Right lobe of liver (tissue), 6 donors: ENCODE measurements at regions not wholly inside any gene's neighbourhood (a gene's known extent, or its start where the extent isn't known, plus 50 kb on each side); places are given as distances from the start of the nearest gene placed in this dataset.

Experiments
- ATAC-seq, 4 donors: fragments of 200-7000 bp; cut with Tn5 transposase; one replicate each; pipeline ENCODE4 v1.9.1; 2020; ENCODE audit warnings: mild to moderate bottlenecking in 4 of 4, moderate library complexity in 4 of 4
- DNase-seq, 3 donors: peaks; one replicate each; pipeline ENCODE4 v3.0.0-alpha.2; 2020
- H3K27ac ChIP-seq, 3 donors: fragments of 200-600 bp; one replicate each; pipeline ENCODE4 v1.8.0; 2022
- H3K27me3 ChIP-seq, 2 donors: fragments of 200-600 bp; one replicate each; pipeline ENCODE4 v1.8.0; 2022
- H3K36me3 ChIP-seq, 4 donors: fragments of 200-600 bp; sonication (generic) in 1 of 4; one replicate each; pipeline versions ENCODE4 v1.5.1 to v1.8.0; 2017 to 2022; ENCODE audit warnings: control low read depth in 1 of 4
- H3K4me1 ChIP-seq, 4 donors: fragments of 200-600 bp; sonication (generic) in 1 of 4; one replicate each; pipeline versions ENCODE4 v1.5.1 to v1.8.0; 2017 to 2022; ENCODE audit warnings: control low read depth in 1 of 4
- H3K4me3 ChIP-seq, 3 donors: fragments of 200-600 bp; one replicate each; pipeline ENCODE4 v1.8.0; 2022
- H3K9me3 ChIP-seq, 4 donors: fragments of 200-600 bp; sonication (generic) in 1 of 4; one replicate each; pipeline versions ENCODE4 v1.5.1 to v1.8.0; 2017 to 2022; ENCODE audit warnings: control low read depth in 1 of 4
- CTCF ChIP-seq, 4 donors: fragments of 200-600 bp in 3 of 4; fragments of 450-650 bp in 1 of 4; IDR thresholded peaks; one replicate each; pipeline versions ENCODE4 v1.5.1 to v1.8.0; 2016 to 2022; ENCODE audit warnings: antibody characterized with exemption in 4 of 4, mild to moderate bottlenecking in 2 of 4
- POLR2A ChIP-seq: fragments of 450-650 bp; IDR thresholded peaks from one replicate; pipeline ENCODE4 v1.6.1; 2017; ENCODE audit warnings: antibody characterized with exemption, mild to moderate bottlenecking
- WGBS: methylation state at CpG from one replicate; pipeline ENCODE4 v1.1.6; 2018; ENCODE audit warnings: low coverage, low lambda C conversion rate; ENCODE audit not compliant: insufficient coverage; ENCODE audit errors: missing lambda C conversion rate; 5-methylcytosine and 5-hydroxymethylcytosine counted together
- intact Hi-C, 2 donors: fragments of 100-400 bp; cut with DNase I; formaldehyde crosslinking; loops; one replicate each; pipeline versions ENCODE4 v1.11.2 to v1.14.1; 2022
- donor health status: DM: no; HTN: yes; CAD: no.
- donor health status: DM: no; HTN: no; CAD: no.
- donor health status: DM: no; HTN: no; CAD: no.
- donor health status: DM: no; HTN: yes; CAD: no.
- donor health status: DM: no; HTN: yes; CAD: no.

GRCh38 chr16:62929593-62929992 is 893.4 kb upstream of the CDH8 start:
- intact Hi-C loops, result no loop called here
- H3K4me3 ChIP-seq, result no peak overlapping the region
- no peaks in the 10 kb centered on the region for H3K36me3 ChIP-seq
- TF ChIP-seq POLR2A (no peak), CTCF (IDR thresholded peaks at IDR 0.05) (no peak)
- ATAC-seq (no peak), DNase-seq (no peak)
- H3K27ac ChIP-seq, result no peak overlapping the region
- H3K27me3 ChIP-seq, result no peaks in the 10 kb centered on the region
- H3K4me1 ChIP-seq, result no peaks in the 10 kb centered on the region
- WGBS, result 23% methylated on average over 3 of the region's 3 CpGs
- no peaks in the 10 kb centered on the region for H3K9me3 ChIP-seq

- no peak for DNase-seq
- 23% methylated on average over 2 of the region's 2 CpGs for WGBS
- Histone ChIP-seq H3K4me3 (no peak overlapping the region), H3K4me1 (no peaks in the 10 kb centered on the region), H3K36me3 (no peaks in the 10 kb centered on the region), H3K27me3 (no peaks in the 10 kb centered on the region), H3K27ac (no peak overlapping the region), H3K9me3 (no peaks in the 10 kb centered on the region)
- TF ChIP-seq POLR2A (no peak), CTCF (IDR thresholded peaks at IDR 0.05) (no peak)
- intact Hi-C loops, result no loop called here
- ATAC-seq, result no peak
Measured at GRCh38 chr16:62927122-62927521, 890.9 kb upstream of the CDH8 start.

GRCh38 chr16:62926121-62926801 is 890.0 kb upstream of the CDH8 start:
- Histone ChIP-seq H3K9me3 (no peaks in the 10 kb centered on the region), H3K27me3 (no peaks in the 10 kb centered on the region), H3K4me3 (no peak overlapping the region), H3K27ac (no peak overlapping the region), H3K4me1 (no peaks in the 10 kb centered on the region), H3K36me3 (no peaks in the 10 kb centered on the region)
- TF ChIP-seq CTCF (IDR thresholded peaks at IDR 0.05), result no peak
- TF ChIP-seq POLR2A, result no peak
- ATAC-seq (no peak), DNase-seq (no peak)
- 48% methylated on average over 5 of the region's 5 CpGs for WGBS
- intact Hi-C loops, result no loop called here

- 60% methylated on average over 2 of the region's 2 CpGs for WGBS
- intact Hi-C loops, result no loop called here
Measured at GRCh38 chr16:62921904-62922303, 885.7 kb upstream of the CDH8 start.

More at GRCh38 chr16:62921904-62922303, 885.7 kb upstream of the CDH8 start:
- TF ChIP-seq CTCF (IDR thresholded peaks at IDR 0.05) (no peak), POLR2A (no peak)
- Histone ChIP-seq H3K9me3 (no peaks in the 10 kb centered on the region), H3K27me3 (no peaks in the 10 kb centered on the region), H3K27ac (no peak overlapping the region), H3K4me1 (no peaks in the 10 kb centered on the region), H3K4me3 (no peak overlapping the region), H3K36me3 (no peaks in the 10 kb centered on the region)
- ATAC-seq (no peak), DNase-seq (no peak)
